CD1c-positive myeloid dendritic cell (primary cell): ENCODE measurements at regions not wholly inside any gene's neighbourhood (a gene's known extent, or its start where the extent isn't known, plus 50 kb on each side); places are given as distances from the start of the nearest gene placed in this dataset.
A peak's percentile ranks its signal among the peaks of the same experiment; 100 is the strongest.

Experiments
- DNase-seq: peaks from one replicate; pipeline ENCODE4 v3.0.0-alpha.2; 2016; ENCODE audit errors: extremely low spot score

DNA sequence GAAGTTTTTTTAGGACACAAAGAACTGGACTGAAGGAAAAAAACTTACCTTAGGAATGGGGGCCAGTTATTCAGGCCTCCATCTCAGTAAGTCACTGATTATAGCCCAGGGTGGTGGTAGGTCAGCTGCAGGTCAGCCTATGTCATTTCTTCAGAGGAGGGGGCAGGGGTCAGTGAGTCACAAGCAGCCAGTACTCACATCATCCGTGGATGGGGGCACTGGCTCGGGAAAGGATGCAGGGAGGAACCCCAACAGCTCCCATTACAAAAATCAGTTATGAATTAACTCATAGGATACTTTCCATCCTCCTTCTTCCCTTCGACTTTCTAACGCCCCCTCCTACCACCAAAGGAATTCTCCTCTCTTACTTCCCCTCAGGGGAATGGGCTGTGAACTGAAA lies 578.3 kb downstream of the PDCD6IP start:
- DNase-seq: no peak

DNA sequence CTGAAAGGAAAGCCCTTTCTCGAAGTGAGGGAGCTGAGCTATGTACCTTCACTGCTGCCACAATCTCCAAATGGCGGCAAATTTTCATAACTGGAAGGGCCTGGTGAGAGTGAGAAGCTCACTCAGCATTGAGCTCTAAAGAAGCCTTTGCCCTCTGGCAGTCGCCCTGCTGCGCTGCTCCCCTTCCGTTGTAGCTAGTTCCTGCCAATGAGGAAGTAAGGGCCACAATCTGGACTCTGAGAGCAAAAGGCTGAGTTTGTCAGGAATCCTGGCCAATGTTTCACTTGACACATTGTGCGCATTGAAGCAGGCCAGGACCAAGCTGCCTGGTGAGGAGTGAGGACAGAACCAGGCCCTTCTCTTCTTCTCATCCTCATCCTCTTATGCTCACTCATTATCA lies 579.5 kb downstream of the PDCD6IP start:
- peak; percentile 16 for DNase-seq

DNA sequence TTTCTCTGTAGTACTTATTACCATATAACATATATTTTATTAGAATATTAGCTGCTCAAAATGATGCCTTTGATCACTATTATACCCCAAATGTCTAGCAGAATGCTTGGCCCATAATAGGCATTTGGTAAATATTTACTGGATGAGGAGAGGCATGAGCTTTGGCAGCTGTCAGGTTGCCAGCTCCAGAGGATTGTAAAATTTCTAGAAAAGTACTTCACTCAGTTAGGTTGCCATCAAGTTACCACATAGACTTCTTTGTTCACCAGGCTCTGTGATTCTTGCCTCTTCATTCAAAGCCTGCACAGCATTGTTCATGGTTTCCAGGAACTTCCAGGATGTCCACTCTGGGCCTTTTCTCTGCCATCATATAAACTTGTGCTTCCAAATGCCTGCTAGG lies 582.8 kb downstream of the PDCD6IP start:
- DNase-seq: no peak

DNA sequence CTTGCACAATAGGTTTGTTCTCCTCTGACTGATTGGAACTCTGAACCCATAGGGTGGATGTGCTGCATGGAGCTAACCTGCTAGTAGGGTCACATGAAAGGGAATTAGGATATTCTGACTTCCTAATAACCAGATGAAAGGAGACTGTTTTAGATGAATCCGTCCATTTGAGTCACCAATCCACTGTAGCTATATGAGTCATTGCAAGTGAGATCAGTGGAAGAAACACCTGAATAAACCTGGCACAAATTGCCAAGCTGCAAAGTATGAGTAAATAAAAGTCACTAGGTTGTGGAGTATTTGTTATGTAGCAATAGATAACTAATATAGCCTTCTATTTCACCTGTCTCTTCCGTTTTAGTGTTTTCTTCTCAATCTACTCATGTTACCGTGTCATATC lies 584.4 kb downstream of the PDCD6IP start:
- DNase-seq: no peak

DNA sequence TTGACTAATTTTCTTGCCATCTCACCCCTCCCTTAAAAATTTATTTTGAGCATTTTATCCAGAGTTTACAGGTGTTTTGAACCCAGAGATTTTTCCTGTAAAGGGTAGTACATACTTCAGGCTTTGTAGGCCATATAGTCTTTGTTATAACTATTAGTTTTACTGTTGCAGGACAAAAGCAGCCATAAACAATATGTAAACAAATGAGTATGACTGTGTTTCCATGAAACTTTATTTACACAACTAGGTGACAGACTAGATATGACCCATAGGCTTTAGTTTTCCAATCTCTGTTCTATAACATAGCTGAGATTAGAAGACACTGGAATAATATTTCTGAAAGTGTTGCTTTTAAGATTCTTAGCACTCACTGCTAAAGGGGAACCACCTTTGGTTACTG lies 587.9 kb downstream of the PDCD6IP start:
- DNase-seq: no peak

DNA sequence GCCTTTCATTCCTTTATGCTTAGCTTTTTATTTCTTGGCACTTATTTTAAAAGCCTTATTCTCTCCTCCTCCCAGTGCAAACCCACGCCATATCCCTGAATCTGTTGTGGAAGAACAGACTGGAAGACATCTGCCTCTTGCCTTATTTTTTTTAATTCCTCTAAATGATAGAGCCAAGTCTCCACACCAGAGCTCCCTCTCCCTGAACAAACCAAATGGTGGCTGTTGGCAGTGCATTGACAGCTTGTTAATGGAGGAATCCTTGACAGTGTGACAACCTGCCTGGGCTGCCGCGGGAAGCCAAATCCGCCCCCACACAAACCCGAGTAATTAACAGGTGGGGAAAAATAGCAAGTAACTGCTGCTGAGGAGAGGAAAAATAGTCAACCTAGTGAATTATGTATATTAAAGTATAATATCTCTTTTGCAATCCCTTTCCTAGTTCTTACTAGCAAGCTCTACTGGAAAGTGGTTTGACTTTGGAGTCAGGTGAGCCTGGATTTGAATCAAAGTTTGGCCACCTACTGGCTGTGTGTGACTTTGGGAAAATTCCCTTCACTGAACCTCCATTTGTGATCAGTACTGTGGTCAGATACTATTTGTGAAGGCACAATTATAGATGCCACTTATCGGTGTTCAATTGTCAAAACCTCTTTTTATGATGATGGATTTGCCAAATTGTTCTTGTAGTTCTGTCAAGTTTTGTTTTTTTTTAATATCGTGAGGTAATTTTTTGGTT lies 589.6 kb downstream of the PDCD6IP start:
- DNase-seq: no peak

DNA sequence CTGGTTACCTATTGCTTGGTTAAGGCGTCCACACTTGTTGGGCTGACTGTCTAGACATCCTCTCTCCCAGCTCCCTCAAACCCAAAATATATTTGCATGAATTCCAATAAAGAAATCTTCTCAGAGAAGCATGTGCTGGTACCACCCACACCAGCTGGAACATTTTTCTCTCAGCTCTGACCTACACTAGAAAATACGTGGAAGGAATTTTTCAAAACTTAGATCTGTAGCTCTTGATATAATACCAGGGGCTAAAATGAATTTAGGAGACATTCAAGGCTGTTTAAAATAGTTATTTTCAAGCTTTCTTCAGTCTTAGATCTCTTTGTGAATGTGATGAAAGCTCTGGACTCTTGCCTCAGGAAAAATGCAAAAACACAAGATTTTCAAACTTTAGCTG lies 590.4 kb downstream of the PDCD6IP start:
- DNase-seq: no peak

DNA sequence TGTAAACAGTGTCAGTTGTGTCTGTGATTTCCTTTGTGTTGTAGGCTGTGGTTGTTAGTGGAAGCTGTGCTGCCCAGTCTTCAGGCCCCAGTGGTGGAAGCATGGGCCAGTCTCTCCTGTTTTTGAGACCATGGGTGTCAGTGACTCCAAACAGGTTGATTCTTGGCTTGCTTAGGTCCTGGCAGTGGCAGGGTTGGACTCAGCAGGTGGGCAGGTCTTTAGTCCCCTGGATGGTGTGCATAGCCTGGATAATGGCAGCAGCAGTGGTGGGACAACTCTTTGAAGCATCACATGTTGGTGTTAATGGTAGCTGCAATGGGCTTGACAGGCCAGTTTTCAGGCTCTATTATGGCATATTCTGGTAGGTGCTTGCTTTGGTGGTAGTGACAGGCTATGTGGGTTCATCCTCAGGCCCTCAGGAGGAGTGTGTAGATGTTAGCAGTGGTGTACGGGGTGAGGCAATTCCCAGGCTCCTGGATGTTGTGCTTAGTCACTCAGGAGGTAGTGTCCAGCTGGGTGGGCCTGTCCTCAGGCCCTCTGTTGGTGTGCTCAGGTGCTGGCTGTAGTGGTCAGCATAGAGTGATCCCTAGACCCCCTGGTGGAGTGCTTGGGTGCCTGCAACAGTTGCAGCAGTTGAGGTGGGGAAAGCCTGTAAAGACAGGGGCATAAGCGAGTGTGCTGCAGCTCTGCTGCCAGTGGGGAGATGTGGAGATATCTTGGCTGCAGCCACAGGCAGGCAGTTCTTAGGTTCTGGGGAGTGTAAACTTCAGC lies 596.7 kb downstream of the PDCD6IP start:
- no peak for DNase-seq

DNA sequence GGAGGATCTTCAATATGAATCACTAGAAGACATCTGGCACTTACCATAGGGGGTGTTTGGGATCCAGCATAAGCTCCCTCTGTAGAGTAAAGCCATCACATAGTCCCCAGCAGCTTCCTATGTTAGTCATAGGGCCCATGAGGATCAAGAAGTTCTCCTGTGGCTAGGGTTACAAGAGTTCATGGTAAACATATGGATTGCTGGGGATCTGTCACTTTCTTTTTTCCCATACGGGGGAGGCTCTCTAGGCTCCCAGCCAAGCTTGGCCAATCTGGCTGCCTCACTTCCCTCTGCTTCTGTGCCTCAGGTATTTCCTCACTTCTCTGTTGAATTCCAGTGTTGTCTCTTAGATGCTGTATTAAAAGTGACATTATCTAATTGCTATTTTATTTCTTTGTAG lies 597.9 kb downstream of the PDCD6IP start:
- DNase-seq: peak; percentile 66

DNA sequence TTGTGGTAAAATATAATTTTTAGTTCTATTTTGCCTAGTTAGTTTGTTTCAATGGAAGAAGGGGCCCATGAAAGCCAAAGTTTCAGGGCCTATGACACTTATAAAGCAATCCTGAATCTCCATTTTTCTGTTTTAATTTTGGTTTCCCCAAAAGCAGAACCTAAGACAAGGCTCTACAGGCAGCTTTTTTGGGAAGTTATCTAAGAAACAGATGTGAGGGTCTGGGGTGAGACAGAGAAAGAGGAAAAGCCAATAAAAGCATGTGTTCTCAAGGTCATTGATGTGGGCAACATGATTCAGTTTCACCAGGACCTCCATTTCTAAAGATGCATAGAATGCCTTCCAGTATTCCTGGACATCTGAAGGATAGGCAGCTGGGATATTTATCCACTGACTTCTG lies 598.5 kb downstream of the PDCD6IP start:
- DNase-seq: peak; percentile 44

DNA sequence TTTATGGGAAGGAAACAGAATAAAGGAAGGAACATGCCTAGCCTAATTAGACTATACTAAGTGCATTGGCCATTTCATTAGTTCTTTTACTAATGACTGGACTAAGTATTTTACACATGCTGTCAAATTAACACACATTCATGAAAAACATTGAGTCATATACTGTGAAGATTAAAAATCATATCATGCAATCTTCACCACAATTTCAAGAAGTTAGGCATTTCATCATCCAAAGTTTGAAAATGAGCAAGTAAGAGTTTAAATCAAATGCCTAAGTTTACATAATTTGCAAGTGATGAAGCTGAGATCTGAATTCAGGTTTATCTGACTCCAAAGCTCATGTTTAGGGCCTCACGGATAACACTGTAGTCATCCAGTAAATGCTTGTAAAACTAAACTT lies 601.0 kb downstream of the PDCD6IP start:
- DNase-seq: no peak

DNA sequence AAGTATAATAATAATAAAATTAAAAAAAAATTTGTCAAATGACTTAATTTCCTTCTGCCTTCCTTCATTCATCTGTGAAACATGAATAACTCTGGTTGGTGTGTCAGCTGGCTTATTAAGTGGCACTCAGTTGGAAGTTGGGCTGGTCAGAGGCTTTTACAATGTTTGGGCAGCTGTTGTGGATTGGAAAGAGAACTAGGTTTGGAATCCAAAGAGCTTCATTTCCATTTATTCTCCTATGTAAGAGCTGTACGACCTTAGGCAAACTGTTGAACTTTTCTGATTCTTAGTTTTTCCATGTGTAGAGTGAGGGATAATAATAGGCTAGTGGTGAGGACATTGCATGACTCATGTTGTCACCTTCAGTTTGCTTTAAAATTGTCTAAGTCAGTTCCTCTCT lies 606.7 kb downstream of the PDCD6IP start:
- no peak for DNase-seq

DNA sequence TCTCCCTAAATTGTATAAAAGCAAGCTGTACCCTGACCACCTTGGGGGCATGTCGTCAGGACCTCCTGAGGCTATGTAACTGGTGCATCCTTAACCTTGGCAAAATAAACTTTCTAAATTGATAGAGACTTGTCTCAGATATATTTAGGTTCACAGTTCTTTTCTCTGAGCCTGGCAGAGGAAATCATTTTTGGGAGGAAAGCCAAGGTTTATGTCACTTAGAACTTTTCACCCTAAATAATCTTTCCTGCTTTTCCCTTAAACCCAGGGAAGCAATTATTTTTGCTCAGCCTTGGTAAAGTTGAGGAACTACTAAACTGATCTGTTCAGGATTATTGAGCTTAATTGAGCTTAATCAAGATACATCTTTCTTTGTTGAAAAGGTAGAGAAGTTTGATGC lies 608.9 kb downstream of the PDCD6IP start:
- DNase-seq: no peak

DNA sequence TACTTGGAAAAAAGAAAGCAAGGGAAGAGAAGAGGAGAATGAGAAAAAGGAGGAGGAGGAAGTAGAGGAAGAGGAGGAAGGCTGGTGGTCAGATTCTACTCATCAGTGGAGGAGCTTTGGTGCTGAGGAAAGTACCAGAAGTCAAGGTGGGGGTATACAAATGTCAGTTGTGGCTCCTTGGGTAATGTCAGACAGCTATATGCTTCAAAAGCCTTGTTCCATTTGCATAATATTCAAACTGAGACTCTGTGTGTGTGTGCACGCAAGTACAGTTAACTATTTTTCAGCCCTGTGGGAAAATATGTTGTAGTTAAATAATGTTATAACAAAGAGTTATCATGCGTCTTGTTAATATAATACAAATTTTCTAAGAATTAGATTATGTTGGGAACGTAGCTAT lies 609.7 kb downstream of the PDCD6IP start:
- no peak for DNase-seq

DNA sequence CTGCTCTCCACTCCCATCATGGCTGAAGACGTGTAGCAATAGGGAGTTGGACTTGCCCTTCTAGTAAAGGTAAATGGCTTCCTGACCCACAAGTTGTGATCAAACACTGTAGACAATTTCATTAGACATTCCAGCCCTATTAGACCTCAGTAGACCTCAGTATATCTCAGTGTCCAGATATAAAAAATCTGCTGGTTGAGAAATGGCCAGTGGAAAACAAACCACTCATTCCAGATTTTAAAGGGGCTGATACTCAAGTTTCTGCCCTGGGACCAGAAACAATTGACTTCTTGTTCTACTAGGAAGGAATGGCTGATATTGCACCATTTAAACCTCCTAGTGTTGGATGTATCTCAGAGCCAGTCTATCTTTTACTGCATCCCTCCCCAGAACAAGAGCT lies 613.2 kb downstream of the PDCD6IP start:
- no peak for DNase-seq

DNA sequence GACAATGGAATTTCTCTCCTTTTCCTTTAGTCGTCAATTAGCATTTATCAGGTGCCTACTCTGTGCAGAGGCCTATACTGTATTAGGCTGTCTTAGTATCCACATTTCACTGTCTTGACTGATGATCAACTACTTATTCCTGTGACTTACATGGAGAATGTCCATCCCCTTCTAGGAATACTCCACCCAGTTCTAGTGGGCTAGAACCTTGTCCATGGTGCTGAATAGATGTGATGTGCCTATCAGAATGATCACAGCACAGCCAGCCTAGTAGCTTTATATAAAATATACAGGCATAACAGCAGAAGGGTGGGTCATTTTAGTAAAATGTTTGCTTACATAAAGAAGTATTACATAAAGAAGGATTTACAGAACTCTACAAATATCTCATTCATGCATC lies 621.4 kb downstream of the PDCD6IP start:
- no peak for DNase-seq

DNA sequence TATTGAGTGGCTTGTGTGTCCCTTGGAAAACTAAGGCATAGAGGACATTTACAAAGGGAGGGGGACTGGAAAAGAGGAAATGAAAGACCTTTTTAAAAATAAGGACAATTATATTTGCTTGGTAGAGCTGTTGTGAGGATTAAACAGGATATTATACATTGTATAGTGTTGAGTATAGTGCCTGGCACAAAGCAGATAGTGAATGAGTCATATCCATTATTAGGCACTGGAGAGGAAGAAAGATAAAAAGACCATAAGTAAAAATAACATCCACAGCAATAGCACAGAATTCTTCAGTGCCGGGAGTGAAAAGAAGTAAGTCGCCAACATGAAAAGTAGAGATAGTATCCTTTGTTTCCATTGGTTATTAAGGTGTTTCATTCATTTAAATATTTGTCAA lies 623.3 kb downstream of the PDCD6IP start:
- no peak for DNase-seq

DNA sequence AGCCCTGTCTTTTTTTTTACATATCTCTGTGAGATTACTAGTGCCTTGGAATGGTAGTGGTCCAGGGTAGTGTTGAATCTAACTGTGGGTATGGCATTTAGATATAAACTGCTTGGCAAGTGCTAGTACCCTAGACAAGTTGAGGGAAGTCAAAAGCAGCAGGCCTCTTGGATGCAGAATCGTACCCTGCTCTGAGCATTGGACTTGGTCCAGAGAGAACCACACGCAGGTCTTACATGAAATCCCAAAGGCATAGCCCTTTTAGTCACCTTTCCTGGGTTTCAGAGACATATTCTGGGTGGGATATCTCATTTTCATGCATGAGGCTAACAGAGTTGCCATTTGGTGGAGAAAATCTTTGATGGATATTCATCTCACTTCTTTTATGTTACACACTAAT lies 641.4 kb downstream of the PDCD6IP start:
- DNase-seq: no peak

DNA sequence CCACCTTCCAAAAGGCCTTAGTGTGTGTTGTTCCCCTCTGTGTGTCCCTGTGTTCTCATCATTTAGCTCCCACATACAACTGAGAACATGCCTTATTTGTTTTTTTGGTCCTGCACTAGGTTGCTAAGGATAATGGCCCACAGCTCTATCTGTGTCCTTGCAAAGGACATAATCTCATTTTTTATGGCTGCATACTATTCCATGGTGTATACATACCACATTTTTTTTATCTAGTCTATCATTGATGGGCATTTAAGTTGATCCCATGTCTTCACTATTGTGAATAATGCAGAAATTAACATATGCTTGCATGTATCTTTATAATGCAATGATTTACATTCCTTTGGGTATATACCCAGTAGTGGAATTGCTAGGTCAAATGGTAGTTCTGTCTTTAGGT lies 645.7 kb downstream of the PDCD6IP start:
- no peak for DNase-seq

DNA sequence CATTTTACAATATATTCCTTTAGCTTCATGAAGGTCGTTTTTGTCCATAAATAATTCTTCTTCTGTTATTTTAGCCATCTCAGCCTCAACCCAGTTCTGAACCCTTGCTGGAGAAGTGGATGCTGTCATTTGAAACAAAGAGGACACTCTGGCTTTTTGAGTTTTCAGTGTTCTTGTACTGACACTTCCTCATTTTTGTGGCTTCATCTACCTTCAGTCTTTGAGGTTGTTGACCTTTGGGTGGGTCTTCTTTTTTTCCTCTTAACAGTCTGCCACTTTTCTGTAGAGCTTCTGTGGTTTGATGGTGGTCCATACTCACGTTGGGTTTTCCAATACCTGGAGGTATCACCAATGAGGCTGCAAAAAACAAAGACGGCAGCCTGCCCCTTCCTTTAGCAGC lies 650.9 kb downstream of the PDCD6IP start:
- no peak for DNase-seq

DNA sequence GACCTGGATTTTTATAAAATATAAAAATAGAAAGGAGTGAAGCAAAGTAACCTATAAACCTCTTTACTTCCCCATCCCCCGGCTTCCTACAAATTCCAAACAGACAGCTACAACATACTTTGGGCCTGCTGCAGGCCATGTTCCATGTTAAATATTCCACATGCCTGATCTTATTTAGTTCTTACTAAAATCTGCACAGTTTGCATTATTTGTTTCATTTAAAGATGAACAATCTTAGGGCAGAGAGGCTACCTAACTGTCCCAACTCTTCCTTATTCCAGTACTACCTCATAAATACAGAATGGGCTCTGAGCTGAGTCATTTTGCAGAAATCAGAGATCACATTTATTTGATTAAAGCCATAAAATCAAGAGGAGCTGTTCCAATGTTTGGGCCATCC lies 665.0 kb downstream of the PDCD6IP start:
- no peak for DNase-seq

DNA sequence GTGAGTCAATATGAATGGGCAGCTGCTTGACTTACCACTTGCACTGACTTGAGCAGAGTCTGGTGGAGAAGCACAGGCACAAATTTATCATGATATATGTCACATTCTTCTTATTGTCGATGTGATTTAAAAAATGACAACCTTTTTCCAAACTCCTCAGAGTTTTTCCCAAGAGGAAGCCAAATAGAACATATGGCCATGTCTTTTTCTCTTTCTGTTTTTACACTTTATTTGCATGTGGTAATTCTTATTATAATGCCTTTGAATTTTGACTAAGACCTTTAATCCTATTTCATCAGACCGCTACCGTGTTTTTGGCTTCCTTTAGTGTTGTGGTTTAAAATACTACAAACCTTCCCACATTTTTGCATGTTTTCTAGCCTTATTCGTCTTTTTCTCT lies 666.2 kb downstream of the PDCD6IP start:
- no peak for DNase-seq

DNA sequence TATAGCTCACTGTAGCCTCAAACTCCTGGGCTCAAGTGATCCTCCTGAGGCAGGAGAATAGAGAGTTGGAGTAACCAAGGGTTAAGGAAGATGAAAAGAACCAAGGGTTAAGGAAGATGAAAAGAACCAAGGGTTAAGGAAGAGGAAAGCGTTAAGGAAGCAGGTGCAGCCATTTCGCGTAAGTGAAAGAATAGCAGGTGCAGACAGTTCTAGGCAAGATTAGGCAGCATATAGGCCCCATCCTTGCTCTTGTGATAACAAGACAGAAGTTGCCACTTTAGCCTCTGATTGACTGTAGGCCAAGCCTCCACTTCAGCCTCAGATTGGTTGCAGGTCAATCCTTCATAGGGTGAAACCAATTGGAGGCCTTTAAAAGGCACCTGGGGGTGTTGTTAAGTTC lies 677.4 kb downstream of the PDCD6IP start:
- DNase-seq: no peak
